ENCODE measurements at regions not wholly inside any gene's neighbourhood (a gene's known extent, or its start where the extent isn't known, plus 50 kb on each side); places are given as distances from the start of the nearest gene placed in this dataset.

DNA sequence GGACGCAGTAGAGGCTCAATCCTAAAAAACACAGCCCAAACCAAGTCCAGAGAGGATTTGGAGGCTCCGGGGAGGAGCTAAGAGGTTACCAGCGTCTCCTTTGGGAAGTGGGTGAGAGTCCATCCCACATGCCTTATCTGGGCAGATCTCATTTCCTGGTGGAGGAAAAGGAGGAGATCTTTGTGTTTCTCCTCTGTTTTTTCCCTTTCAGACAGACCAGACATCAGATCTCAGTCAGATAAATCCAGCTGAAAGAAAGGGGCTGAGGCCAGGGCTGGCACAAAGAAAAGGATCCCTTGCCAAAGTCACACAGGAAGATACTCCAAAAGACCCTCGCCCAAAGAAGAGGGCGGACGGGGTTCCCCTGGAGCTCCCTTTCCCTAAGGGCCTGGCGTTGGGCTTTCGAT lies 58.3 kb upstream of the COMTD1 start:
- ChIA-PET CTCF (interaction anchor here (1.3 kb wide), 1 partner anchor 58 kb away, joined by 3 read pairs; the partner anchor contains the start of gene COMTD1), POLR2A (interaction anchor here (0.5 to 0.6 kb wide), 2 partner anchors 10 to 158 kb away, joined by 3 read pairs; no protein-coding TSS in a partner anchor)
- intact Hi-C loops (cut with DNase I, micrococcal nuclease) = loop anchor here in 1 of 2 experiments (2.0 kb wide), 1 partner anchor 107 kb away; the partner anchor contains the start of gene ZNF503
- ATAC-seq (no peak), DNase-seq (no peak)
- H3K4me1 Mint-ChIP-seq = peaks cover 5% of the 10 kb centered on the region
- H3K9me3 Mint-ChIP-seq (ENCODE audit: low read depth) = no peaks in the 10 kb centered on the region
- no peak overlapping the region for H3K4me3 Mint-ChIP-seq
- no peaks in the 10 kb centered on the region for H3K36me3 Mint-ChIP-seq (ENCODE audit: low read depth)
- peaks cover 12% of the 10 kb centered on the region for H3K27me3 Mint-ChIP-seq
- H3K27ac Mint-ChIP-seq = no peak overlapping the region

DNA sequence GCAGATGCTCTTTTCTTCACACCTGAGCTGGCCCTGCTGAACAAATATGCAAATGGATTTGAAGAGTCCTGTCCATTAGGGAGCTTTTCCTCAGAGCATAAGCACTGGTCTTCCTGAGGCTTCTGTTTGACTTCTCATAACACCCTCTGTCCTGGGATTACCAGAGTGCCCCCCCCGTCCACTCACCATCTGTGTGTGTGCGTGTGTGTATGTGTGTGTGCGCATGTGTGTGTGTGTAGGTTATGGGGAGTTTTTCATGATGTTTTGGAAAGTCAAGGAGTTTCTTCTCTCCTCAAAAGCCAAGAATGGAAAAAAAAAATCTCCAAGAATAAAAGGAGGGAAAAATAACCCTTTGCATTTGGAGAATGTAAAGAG lies 57.7 kb upstream of the COMTD1 start:
- peaks cover 12% of the 10 kb centered on the region for H3K27me3 Mint-ChIP-seq
- peaks cover 5% of the 10 kb centered on the region for H3K4me1 Mint-ChIP-seq
- intact Hi-C loops (cut with DNase I, micrococcal nuclease) = no loop called here
- ATAC-seq (no peak), DNase-seq (no peak)
- no peaks in the 10 kb centered on the region for H3K9me3 Mint-ChIP-seq (ENCODE audit: low read depth)
- no peaks in the 10 kb centered on the region for H3K36me3 Mint-ChIP-seq (ENCODE audit: low read depth)
- no peak overlapping the region for H3K27ac Mint-ChIP-seq
- no peak overlapping the region for H3K4me3 Mint-ChIP-seq
- ChIA-PET CTCF (no interaction called here), POLR2A (no interaction called here)

DNA sequence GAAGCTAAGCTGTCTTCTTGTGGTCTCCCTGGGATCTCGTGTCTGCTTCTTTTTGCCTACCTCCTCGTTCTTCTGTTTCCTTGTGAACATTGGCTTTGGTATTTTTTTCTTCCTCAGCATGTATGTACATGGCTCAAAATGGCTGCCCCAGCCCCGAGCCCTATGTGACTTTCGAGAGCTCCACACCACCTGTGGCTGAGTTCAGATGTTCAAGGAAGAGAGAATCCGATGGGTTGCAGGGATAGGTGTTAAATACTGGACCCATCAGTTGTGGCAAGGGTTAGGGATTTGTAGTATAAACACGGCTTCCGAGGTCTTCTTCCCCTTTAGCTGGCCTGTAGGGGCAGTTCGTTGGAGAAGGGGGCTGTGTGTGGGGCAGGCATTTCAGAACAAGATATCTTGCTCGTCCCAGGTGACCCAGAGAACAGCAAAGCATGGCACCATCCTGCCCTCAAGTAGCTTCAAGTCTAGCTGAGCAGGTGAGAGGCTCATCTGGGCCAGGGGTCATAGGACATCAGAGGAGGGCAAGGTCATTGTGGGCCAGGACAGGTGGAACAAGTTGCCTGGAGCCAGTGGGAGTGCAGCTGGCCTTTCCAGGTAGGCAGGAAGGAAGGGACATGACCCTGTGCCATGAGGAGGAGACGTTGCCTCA lies 57.2 kb upstream of the COMTD1 start:
- peaks cover 5% of the 10 kb centered on the region for H3K4me1 Mint-ChIP-seq
- peaks cover 12% of the 10 kb centered on the region for H3K27me3 Mint-ChIP-seq
- no peak overlapping the region for H3K4me3 Mint-ChIP-seq
- ATAC-seq = no peak
- ChIA-PET POLR2A (no interaction called here), CTCF (no interaction called here)
- DNase-seq = no peak
- no peaks in the 10 kb centered on the region for H3K9me3 Mint-ChIP-seq (ENCODE audit: low read depth)
- no peaks in the 10 kb centered on the region for H3K36me3 Mint-ChIP-seq (ENCODE audit: low read depth)
- intact Hi-C loops (cut with DNase I, micrococcal nuclease) = no loop called here
- no peak overlapping the region for H3K27ac Mint-ChIP-seq

DNA sequence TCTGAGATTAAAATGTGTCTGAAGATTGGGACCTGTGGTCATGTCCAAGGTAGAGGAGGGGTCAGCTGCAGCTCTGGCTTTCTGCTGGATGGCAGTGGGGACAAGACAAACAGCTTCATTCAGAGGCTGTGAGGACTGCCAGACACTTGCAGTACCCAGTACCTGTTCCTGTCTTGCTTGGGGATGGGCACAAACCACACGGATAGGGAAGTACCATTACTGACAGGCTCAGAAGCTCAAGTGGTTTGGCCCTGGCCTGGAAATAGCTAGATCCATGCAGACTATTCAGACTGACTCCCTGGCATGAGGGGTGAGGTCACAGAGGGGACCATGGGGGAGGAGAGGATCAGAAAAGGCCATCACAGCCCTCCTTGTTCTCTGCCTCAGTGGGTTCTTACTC lies 56.0 kb upstream of the COMTD1 start:
- intact Hi-C loops (cut with DNase I, micrococcal nuclease) = no loop called here
- H3K9me3 Mint-ChIP-seq (ENCODE audit: low read depth) = no peaks in the 10 kb centered on the region
- peaks cover 16% of the 10 kb centered on the region for H3K27me3 Mint-ChIP-seq
- no peaks in the 10 kb centered on the region for H3K36me3 Mint-ChIP-seq (ENCODE audit: low read depth)
- no peak overlapping the region for H3K4me3 Mint-ChIP-seq
- peaks cover 5% of the 10 kb centered on the region for H3K4me1 Mint-ChIP-seq
- H3K27ac Mint-ChIP-seq = no peak overlapping the region
- ChIA-PET CTCF (no interaction called here), POLR2A (no interaction called here)
- DNase-seq = no peak
- no peak for ATAC-seq

DNA sequence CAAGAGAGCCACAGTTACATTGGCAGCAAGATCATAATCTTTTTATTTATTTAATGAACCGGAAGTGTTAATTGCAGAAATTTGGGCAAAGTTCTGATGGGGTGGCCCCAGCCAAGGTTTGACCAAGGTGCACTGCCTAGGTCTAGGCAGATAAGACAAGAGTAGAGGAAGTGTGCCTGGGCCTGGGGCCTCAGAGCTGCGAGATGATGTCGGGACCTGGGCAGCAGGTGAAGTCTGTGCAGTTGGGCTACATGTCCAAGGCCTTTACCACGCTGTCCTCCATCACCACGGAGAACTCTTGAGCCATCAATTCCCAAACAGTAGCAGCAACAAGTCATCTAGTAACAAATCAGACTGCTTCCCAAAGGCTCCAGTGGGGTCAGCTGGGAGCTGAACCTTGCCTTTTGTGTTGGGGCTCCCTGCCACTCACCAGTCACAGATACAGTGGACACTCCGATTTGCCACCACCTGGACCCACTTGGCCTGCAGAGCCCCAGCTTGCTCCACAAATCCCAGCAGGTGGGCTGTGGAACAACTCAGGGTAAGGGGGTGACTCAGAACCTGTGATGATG lies 52.5 kb upstream of the COMTD1 start:
- ChIA-PET POLR2A (no interaction called here), CTCF (no interaction called here)
- Mint-ChIP-seq H3K4me1 (no peaks in the 10 kb centered on the region), H3K27me3 (peaks cover 21% of the 10 kb centered on the region), H3K36me3 (ENCODE audit: low read depth) (no peaks in the 10 kb centered on the region), H3K9me3 (ENCODE audit: low read depth) (no peaks in the 10 kb centered on the region), H3K27ac (no peak overlapping the region), H3K4me3 (no peak overlapping the region)
- DNase-seq = no peak
- ATAC-seq = no peak
- intact Hi-C loops (cut with DNase I, micrococcal nuclease) = no loop called here

DNA sequence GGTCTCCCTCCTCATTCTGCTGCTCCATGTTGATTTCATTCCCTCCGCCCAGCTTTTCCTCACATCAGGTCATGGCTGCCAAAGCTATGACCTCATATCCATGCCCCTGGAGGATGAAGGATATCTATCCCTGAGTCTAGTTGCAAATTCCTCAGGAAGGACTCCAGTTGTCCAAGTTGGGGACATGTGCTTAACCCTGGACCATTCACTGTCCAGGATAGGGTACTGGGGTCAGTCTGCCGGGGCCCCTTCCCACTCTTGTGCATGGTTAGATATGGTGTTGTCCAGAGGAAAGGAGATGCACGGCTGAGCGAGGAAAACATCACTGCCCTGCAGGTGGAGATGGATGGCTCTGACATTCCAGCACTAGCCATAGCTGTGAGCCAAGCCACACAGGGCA lies 51.9 kb upstream of the COMTD1 start:
- Mint-ChIP-seq H3K4me3 (no peak overlapping the region), H3K27me3 (peaks cover 22% of the 10 kb centered on the region), H3K9me3 (ENCODE audit: low read depth) (no peaks in the 10 kb centered on the region), H3K27ac (no peak overlapping the region), H3K4me1 (no peaks in the 10 kb centered on the region), H3K36me3 (ENCODE audit: low read depth) (no peaks in the 10 kb centered on the region)
- no peak for ATAC-seq
- no peak for DNase-seq
- ChIA-PET POLR2A (no interaction called here), CTCF (no interaction called here)
- intact Hi-C loops (cut with DNase I, micrococcal nuclease) = no loop called here

DNA sequence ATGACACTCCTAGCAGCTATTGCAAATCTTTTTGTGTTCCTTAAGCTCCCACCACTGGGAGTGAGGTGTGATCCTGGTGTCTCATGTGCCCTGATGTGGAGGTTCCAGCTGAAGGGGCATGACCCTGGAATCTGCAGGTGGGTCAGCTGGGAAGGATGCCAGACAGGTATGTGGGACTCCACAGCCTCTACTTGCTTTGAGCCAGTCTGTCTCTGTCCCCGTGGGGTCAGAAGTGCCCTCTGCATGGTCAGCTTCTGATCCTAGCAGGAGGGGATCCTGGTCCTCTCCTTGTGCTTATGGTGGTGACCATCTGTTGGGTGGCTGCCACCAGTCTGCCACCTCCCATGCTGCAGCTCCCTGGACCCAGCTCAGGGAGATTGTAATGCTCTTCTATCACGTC lies 51.1 kb upstream of the COMTD1 start:
- POLR2A ChIA-PET = no interaction called here
- intact Hi-C loops (cut with DNase I, micrococcal nuclease) = no loop called here
- H3K27me3 Mint-ChIP-seq = peaks cover 21% of the 10 kb centered on the region
- no peaks in the 10 kb centered on the region for H3K9me3 Mint-ChIP-seq (ENCODE audit: low read depth)
- ATAC-seq (no peak), DNase-seq (no peak)
- H3K4me3 Mint-ChIP-seq = no peak overlapping the region
- no peaks in the 10 kb centered on the region for H3K36me3 Mint-ChIP-seq (ENCODE audit: low read depth)
- CTCF ChIA-PET = no interaction called here
- no peak overlapping the region for H3K27ac Mint-ChIP-seq
- H3K4me1 Mint-ChIP-seq = no peaks in the 10 kb centered on the region
